ENCODE measurements at regions not wholly inside any gene's neighbourhood (a gene's known extent, or its start where the extent isn't known, plus 50 kb on each side); places are given as distances from the start of the nearest gene placed in this dataset.

DNA sequence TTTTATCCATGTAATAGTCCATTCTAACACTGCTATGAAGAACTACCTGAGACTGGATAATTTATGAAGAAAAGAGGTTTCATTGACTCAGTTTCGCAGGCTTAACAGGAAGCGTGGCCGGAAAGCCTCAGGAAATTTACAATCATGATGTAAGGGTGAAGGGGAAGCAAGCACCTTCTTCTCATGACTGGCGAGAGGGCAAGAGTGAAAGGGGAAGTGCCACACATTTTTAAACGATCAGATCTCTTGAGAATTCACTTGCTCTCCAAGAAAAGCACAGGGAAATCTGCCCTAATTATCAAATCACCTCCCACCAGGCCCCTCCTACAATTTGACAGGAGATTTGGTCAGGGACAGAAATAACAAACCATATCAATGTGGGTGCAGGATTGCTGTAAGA lies 859.7 kb downstream of the EPHA7 start:
- Histone ChIP-seq H3K4me3 (ENCODE audit: low read depth in 1 of 3, low read length in 3 of 3) (no peak overlapping the region), H3K9me3 (ENCODE audit: control insufficient read depth in 4 of 4, low read length in 3 of 4) (no peaks in the 10 kb centered on the region), H3K27me3 (ENCODE audit: control insufficient read depth in 4 of 4, insufficient read depth in 4 of 4, low read length in 3 of 4) (no peaks in the 10 kb centered on the region), H3K27ac (ENCODE audit: low read depth in 1 of 2, low read length in 2 of 2) (no peak overlapping the region), H3K36me3 (ENCODE audit: control insufficient read depth in 4 of 4, insufficient read depth in 3 of 4, low read depth in 1 of 4, low read length in 3 of 4) (no peaks in the 10 kb centered on the region), H3K9ac (ENCODE audit: low read depth in 1 of 2, low read length in 2 of 2) (no peak overlapping the region), H3K4me1 (ENCODE audit: control insufficient read depth in 4 of 4, insufficient read depth in 4 of 4, low read length in 3 of 4) (no peaks in the 10 kb centered on the region)
- no peak for DNase-seq (ENCODE audit: low spot score)
- TF ChIP-seq, protein P1, sequence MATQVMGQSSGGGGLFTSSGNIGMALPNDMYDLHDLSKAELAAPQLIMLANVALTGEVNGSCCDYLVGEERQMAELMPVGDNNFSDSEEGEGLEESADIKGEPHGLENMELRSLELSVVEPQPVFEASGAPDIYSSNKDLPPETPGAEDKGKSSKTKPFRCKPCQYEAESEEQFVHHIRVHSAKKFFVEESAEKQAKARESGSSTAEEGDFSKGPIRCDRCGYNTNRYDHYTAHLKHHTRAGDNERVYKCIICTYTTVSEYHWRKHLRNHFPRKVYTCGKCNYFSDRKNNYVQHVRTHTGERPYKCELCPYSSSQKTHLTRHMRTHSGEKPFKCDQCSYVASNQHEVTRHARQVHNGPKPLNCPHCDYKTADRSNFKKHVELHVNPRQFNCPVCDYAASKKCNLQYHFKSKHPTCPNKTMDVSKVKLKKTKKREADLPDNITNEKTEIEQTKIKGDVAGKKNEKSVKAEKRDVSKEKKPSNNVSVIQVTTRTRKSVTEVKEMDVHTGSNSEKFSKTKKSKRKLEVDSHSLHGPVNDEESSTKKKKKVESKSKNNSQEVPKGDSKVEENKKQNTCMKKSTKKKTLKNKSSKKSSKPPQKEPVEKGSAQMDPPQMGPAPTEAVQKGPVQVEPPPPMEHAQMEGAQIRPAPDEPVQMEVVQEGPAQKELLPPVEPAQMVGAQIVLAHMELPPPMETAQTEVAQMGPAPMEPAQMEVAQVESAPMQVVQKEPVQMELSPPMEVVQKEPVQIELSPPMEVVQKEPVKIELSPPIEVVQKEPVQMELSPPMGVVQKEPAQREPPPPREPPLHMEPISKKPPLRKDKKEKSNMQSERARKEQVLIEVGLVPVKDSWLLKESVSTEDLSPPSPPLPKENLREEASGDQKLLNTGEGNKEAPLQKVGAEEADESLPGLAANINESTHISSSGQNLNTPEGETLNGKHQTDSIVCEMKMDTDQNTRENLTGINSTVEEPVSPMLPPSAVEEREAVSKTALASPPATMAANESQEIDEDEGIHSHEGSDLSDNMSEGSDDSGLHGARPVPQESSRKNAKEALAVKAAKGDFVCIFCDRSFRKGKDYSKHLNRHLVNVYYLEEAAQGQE (IDR thresholded peaks at IDR 0.05) = no peak
- no peak for TF ChIP-seq GABPA (IDR thresholded peaks at IDR 0.05 in 1 of 2, conservative IDR thresholded peaks at IDR 0.05 in 1 of 2)
- no peak for TF ChIP-seq YY1 (IDR thresholded peaks at IDR 0.05)
- TF ChIP-seq RXRA (IDR thresholded peaks at IDR 0.05) = no peak
- TF ChIP-seq EGR1 (IDR thresholded peaks at IDR 0.05; ENCODE audit: low read depth in 2 of 2) = no peak
- no peak for TF ChIP-seq TAF1 (conservative IDR thresholded peaks at IDR 0.05)
- TF ChIP-seq NR2F2 (IDR thresholded peaks at IDR 0.05) = no peak
- TF ChIP-seq SP1 (IDR thresholded peaks at IDR 0.05) = no peak
- no peak for TF ChIP-seq HNF4G (IDR thresholded peaks at IDR 0.05)
- TF ChIP-seq, protein P2, sequence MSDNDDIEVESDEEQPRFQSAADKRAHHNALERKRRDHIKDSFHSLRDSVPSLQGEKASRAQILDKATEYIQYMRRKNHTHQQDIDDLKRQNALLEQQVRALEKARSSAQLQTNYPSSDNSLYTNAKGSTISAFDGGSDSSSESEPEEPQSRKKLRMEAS (IDR thresholded peaks at IDR 0.05) = no peak
- TF ChIP-seq, protein P3, sequence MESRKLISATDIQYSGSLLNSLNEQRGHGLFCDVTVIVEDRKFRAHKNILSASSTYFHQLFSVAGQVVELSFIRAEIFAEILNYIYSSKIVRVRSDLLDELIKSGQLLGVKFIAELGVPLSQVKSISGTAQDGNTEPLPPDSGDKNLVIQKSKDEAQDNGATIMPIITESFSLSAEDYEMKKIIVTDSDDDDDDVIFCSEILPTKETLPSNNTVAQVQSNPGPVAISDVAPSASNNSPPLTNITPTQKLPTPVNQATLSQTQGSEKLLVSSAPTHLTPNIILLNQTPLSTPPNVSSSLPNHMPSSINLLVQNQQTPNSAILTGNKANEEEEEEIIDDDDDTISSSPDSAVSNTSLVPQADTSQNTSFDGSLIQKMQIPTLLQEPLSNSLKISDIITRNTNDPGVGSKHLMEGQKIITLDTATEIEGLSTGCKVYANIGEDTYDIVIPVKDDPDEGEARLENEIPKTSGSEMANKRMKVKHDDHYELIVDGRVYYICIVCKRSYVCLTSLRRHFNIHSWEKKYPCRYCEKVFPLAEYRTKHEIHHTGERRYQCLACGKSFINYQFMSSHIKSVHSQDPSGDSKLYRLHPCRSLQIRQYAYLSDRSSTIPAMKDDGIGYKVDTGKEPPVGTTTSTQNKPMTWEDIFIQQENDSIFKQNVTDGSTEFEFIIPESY (IDR thresholded peaks at IDR 0.05) = no peak
- TF ChIP-seq JUND (IDR thresholded peaks at IDR 0.05) = no peak
- no peak for TF ChIP-seq FOXA2 (IDR thresholded peaks at IDR 0.05)
- TF ChIP-seq, protein P4, sequence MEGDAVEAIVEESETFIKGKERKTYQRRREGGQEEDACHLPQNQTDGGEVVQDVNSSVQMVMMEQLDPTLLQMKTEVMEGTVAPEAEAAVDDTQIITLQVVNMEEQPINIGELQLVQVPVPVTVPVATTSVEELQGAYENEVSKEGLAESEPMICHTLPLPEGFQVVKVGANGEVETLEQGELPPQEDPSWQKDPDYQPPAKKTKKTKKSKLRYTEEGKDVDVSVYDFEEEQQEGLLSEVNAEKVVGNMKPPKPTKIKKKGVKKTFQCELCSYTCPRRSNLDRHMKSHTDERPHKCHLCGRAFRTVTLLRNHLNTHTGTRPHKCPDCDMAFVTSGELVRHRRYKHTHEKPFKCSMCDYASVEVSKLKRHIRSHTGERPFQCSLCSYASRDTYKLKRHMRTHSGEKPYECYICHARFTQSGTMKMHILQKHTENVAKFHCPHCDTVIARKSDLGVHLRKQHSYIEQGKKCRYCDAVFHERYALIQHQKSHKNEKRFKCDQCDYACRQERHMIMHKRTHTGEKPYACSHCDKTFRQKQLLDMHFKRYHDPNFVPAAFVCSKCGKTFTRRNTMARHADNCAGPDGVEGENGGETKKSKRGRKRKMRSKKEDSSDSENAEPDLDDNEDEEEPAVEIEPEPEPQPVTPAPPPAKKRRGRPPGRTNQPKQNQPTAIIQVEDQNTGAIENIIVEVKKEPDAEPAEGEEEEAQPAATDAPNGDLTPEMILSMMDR (IDR thresholded peaks at IDR 0.05; ENCODE audit: low read depth, low read length, missing input control) = no peak
- no peak for TF ChIP-seq FOXA1 (IDR thresholded peaks at IDR 0.05)
- TF ChIP-seq, protein P5, sequence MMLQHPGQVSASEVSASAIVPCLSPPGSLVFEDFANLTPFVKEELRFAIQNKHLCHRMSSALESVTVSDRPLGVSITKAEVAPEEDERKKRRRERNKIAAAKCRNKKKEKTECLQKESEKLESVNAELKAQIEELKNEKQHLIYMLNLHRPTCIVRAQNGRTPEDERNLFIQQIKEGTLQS (IDR thresholded peaks at IDR 0.05) = no peak
- 36% methylated on average over 5 of the region's 5 CpGs for WGBS

DNA sequence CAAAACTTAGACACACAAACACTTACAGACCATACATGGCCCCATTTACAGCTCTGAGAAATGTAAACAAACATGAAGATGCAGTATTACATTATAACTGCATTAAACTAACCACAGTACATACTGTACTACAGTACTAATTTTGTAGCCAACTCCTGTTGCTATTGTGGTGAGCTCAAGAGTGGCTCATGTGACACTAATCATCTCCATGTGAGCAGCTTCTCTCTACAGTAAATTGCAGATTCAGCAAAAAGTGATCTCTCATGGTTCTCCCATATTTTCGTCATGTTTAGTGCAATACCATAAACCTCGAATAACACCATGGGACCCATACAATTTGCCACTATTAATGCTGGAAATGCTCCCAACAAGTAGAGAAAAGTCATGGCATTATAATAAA lies 860.4 kb downstream of the EPHA7 start:
- H3K4me1 ChIP-seq (ENCODE audit: control insufficient read depth in 4 of 4, insufficient read depth in 4 of 4, low read length in 3 of 4) = no peaks in the 10 kb centered on the region
- no peak for DNase-seq (ENCODE audit: low spot score)
- no peak overlapping the region for H3K4me3 ChIP-seq (ENCODE audit: low read depth in 1 of 3, low read length in 3 of 3)
- no peaks in the 10 kb centered on the region for H3K27me3 ChIP-seq (ENCODE audit: control insufficient read depth in 4 of 4, insufficient read depth in 4 of 4, low read length in 3 of 4)
- H3K36me3 ChIP-seq (ENCODE audit: control insufficient read depth in 4 of 4, insufficient read depth in 3 of 4, low read depth in 1 of 4, low read length in 3 of 4) = no peaks in the 10 kb centered on the region
- H3K9ac ChIP-seq (ENCODE audit: low read depth in 1 of 2, low read length in 2 of 2) = no peak overlapping the region
- WGBS = 77% methylated on average over 2 of the region's 2 CpGs
- no peaks in the 10 kb centered on the region for H3K9me3 ChIP-seq (ENCODE audit: control insufficient read depth in 4 of 4, low read length in 3 of 4)
- TF ChIP-seq RAD21 (IDR thresholded peaks at IDR 0.05) = no peak
- TF ChIP-seq, protein P2 (IDR thresholded peaks at IDR 0.05) = no peak
- TF ChIP-seq, protein P4 (IDR thresholded peaks at IDR 0.05; ENCODE audit: low read depth, low read length, missing input control) = no peak
- no peak for TF ChIP-seq GABPA (IDR thresholded peaks at IDR 0.05 in 1 of 2, conservative IDR thresholded peaks at IDR 0.05 in 1 of 2)
- TF ChIP-seq, protein P1 (IDR thresholded peaks at IDR 0.05) = no peak
- no peak for TF ChIP-seq NR2F2 (IDR thresholded peaks at IDR 0.05)
- TF ChIP-seq, protein P5 (IDR thresholded peaks at IDR 0.05) = no peak
- TF ChIP-seq HNF4G (IDR thresholded peaks at IDR 0.05) = no peak
- no peak for TF ChIP-seq FOXA2 (IDR thresholded peaks at IDR 0.05)
- TF ChIP-seq JUND (IDR thresholded peaks at IDR 0.05) = no peak
- H3K27ac ChIP-seq (ENCODE audit: low read depth in 1 of 2, low read length in 2 of 2) = no peak overlapping the region

All from liver (tissue), 8 donors.